ENCODE measurements at regions not wholly inside any gene's neighbourhood (a gene's known extent, or its start where the extent isn't known, plus 50 kb on each side); places are given as distances from the start of the nearest gene placed in this dataset.

DNA sequence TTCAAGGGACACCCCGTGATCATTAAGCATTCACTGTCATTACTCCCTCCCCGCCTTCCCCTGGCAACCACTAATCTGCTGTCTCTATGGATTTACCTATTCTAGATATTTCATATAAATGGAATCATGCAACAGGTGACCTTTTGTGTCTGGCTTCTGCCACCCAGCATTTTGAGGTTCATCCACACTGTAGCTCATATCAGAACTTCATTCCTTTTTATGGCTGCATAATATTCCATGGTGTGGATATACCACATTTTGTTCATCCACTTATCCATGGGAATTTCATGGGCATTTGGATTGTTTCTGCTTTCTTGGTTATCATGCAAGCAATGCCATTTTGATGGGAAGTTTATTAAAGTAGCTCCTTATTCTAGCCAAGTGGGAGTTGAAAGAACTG, 184.2 kb upstream of the VASH1 start:
- TF ChIP-seq, protein P1, sequence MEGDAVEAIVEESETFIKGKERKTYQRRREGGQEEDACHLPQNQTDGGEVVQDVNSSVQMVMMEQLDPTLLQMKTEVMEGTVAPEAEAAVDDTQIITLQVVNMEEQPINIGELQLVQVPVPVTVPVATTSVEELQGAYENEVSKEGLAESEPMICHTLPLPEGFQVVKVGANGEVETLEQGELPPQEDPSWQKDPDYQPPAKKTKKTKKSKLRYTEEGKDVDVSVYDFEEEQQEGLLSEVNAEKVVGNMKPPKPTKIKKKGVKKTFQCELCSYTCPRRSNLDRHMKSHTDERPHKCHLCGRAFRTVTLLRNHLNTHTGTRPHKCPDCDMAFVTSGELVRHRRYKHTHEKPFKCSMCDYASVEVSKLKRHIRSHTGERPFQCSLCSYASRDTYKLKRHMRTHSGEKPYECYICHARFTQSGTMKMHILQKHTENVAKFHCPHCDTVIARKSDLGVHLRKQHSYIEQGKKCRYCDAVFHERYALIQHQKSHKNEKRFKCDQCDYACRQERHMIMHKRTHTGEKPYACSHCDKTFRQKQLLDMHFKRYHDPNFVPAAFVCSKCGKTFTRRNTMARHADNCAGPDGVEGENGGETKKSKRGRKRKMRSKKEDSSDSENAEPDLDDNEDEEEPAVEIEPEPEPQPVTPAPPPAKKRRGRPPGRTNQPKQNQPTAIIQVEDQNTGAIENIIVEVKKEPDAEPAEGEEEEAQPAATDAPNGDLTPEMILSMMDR (IDR thresholded peaks at IDR 0.05; ENCODE audit: extremely low read depth, missing control alignments) = no peak

DNA sequence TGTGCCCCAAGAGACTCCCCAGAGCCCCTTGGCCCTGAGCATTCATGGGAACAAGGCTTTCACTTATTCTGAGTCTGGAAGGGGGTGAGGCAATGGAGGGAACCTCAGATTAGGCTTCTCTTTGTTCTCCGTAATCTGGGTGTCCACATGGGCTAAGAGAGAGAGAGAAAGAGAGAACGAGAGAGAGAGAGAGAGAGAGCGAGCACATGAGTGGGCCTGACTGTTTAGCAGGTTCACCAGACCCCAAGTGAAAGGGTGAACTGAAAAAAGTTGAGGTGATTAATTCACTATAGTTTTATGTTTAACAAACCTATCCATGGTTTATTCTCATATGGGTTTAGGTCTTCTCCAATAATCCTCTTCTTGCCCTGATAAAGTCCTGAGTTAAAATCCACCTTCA, 183.4 kb upstream of the VASH1 start:
- TF ChIP-seq, protein P1 (IDR thresholded peaks at IDR 0.05; ENCODE audit: extremely low read depth, missing control alignments) = no peak

More for the DNA sequence above, 184.2 kb upstream of the VASH1 start:
- no peak for DNase-seq (ENCODE audit: low spot score)

DNA sequence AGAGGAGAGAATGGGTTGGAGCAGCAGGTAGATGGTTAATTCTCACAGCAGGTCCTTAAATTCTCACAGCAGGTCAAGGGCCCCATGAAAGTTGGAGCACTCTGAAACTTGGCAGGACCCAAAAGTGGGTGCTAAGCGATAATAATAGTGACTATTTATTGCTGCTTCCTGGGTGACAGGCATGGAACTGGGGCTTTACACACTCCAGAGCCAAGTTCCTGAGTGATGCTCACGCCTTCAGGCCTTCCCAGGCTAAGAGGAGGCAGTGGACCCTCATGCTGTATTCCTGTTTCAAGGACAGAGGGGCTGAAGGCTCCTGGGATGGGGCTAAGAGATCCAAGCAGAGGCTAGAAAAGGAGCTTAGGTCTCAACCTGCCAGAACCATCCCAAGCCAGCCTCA, 180.9 kb upstream of the VASH1 start:
- DNase-seq (ENCODE audit: low spot score) = no peak
- TF ChIP-seq, protein P1 (IDR thresholded peaks at IDR 0.05; ENCODE audit: extremely low read depth, missing control alignments) = no peak

More for the DNA sequence above, 183.4 kb upstream of the VASH1 start:
- DNase-seq (ENCODE audit: low spot score) = no peak

DNA sequence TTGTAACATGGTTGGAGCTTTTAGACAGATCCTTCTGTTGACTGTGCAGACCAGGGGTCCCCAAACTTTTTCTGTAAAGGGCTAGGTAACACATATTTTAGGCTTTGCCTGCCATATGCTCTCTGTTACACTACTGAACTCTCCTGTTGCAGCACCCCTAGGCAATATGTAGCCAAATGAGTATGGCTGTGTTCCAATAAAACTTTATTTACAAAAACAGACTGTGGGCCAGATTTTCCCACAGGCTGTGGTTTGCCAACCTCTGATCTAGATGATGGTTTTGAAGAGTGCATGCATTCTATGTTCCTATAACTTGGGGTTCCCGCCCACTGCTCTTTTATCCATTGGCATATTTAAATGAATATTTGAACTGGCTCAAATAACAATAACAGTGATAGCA, 180.3 kb upstream of the VASH1 start:
- TF ChIP-seq, protein P1 (IDR thresholded peaks at IDR 0.05; ENCODE audit: extremely low read depth, missing control alignments) = no peak
- no peak for DNase-seq (ENCODE audit: low spot score)

DNA sequence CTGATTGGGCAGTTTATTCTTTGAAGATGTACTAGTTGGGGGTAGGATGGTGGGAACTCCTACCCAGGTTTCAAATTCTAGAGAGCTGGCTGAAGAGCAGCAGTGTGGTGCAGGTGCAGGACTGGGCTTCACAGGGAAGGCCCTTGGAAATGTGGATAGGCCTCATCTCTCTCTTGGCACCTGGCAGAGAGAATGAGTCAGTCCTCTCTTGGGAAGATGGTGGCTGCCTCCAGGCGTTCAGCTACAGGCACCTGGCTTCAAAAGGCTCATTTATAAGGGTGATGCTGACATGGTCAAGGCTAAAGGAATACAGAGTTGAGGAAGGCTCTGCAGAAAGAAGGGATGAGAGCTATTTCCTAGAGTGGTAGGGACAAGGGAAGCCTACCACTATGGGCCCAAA, 179.7 kb upstream of the VASH1 start:
- TF ChIP-seq, protein P1 (IDR thresholded peaks at IDR 0.05; ENCODE audit: extremely low read depth, missing control alignments) = no peak
- no peak for DNase-seq (ENCODE audit: low spot score)

DNA sequence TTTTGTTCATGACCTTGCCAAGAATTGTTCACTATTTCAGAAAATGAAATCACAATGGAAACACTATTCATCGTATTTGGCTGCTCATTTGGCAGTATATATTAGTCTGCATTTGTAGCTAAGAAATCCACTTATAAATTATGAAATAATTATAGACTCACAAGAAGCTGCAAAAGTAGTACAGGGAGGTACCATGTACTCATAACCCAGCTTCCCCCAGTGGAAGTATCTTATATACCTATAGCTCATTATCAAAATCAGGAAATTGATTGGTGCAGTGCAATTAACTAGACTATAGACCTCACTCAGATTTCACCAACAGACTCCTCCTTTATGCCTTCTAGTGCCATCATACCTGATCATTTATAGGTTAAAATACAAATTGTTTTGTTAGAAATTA, 178.8 kb upstream of the VASH1 start:
- TF ChIP-seq, protein P1 (IDR thresholded peaks at IDR 0.05; ENCODE audit: extremely low read depth, missing control alignments) = no peak
- no peak for DNase-seq (ENCODE audit: low spot score)

DNA sequence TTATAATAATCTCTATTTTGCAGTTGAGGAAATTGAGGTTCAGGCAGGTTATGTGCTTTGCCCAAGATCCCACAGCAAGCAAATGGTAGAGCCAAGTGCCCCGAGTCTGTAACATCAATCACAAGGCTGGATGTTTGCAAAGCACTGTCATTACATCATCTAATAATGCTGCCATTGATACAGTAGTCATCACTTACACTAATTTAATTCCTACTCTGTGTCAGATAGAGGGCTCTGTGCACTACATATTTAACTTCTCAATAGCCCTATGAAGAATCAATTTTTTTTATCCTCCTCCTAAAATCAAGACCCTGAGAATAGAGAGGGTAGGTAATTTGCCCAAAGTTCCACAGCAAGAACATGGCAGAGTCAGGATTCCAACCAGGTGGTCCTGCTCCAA, 178.1 kb upstream of the VASH1 start:
- TF ChIP-seq, protein P1 (IDR thresholded peaks at IDR 0.05; ENCODE audit: extremely low read depth, missing control alignments) = no peak
- no peak for DNase-seq (ENCODE audit: low spot score)

Data from GM20000 (cell line).